SW 1271 (cell line): ENCODE measurements at regions not wholly inside any gene's neighbourhood (a gene's known extent, or its start where the extent isn't known, plus 50 kb on each side); places are given as distances from the start of the nearest gene placed in this dataset.

ENCODE experiments used
- DNase-seq, 2 experiments: peaks; one replicate each; lab custom pipeline; 2025; lab: John Stamatoyannopoulos, UW

GRCh38 chr9:135240222-135240621, 152.8 kb downstream of the OLFM1 start:
- DNase-seq, result no peak

DNA sequence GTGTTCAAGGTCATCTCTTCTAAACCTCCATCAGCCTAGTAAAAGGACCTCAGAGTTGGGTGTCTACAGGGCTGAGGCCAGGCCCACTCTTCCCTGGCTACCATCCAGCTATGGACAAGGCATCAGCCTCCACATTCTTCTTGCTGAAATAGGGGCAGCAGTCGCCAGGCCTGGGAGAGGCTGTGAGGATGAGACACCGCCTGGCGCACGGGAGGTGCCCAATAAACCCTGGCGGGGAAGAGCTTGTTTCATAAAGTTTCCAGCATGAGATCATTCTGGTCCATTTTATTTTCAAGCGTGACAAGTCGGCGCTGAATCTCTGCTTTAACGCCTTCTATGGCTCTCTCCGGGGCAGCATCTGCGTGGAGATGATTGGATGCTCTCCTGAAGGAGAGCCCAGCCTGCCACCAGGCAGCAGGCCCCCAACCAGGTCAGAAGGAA, 153.4 kb downstream of the OLFM1 start:
- DNase-seq, result no peak

GRCh38 chr9:135241381-135242048, 154.0 kb downstream of the OLFM1 start:
- no peak for DNase-seq

GRCh38 chr9:135242049-135242396, 154.6 kb downstream of the OLFM1 start:
- no peak for DNase-seq

DNA sequence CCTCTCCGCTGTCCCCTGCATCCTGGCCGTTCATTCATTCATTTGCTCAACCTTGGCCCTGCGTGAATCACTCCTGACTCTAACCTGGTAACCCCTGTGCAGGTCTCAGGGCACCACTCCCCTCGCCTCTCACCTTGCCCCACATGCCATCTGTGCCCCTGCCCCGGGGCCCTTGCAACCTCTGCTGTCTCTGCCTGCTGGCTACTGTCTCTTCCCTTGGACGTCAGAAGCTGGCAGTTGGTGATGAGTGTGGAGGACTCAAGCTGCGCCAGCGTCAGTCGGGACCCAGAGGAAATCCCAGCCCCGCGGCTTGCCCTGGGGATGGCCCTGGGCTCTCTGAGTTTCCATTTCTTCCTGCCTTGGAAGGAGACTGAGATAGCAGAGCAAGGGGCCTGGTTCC, 154.9 kb downstream of the OLFM1 start:
- DNase-seq, result no peak

DNA sequence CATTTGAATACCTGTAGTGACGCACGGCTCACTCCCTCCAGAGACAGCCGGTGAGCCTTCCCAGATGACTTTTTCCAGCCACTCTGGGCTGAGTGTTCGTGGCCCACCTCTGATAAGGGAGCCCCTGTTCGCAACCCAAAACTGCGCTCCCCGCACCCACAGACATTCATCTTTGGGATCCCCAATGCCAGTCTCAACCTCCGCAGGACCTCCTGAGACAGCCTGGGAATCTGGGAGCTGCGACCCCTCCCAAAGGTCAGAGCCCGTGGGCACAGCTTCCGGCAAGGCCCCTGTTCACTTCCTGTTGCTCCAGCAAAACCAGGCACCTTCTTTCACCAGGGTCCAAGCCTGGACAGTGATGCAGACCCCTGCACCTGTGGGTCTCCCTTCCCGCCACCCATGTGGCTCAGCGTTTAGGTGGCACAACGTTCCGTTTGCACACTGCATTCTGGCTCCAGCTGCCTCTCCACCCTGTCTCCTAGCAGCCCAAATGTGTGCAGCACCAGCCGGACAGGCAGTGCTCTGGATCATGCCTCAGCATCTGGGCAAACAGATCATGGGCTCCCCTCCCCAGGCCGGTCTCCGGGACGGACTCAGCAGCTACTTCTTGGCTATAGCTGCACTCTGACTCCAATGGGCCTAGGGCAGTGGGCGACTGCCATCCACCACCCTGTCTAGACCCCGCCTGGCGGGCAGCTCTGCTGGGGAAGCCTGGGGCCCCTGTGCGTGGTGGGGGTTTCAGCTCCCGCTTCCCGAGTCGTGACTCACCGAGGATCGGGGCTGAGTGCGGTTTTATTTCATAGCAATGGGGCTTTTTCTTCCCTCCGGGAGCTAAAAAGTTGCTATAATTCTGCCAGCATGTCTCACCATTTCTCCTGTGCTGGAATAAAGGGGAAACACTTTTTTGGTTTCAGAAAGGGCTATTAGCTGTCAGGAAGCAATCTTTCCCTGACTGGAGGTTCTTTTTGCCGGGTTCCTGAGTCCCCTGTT, 156.0 kb downstream of the OLFM1 start:
- no peak for DNase-seq

- no peak for DNase-seq
Measured at GRCh38 chr9:135244271-135245221, 157.1 kb downstream of the OLFM1 start.

DNA sequence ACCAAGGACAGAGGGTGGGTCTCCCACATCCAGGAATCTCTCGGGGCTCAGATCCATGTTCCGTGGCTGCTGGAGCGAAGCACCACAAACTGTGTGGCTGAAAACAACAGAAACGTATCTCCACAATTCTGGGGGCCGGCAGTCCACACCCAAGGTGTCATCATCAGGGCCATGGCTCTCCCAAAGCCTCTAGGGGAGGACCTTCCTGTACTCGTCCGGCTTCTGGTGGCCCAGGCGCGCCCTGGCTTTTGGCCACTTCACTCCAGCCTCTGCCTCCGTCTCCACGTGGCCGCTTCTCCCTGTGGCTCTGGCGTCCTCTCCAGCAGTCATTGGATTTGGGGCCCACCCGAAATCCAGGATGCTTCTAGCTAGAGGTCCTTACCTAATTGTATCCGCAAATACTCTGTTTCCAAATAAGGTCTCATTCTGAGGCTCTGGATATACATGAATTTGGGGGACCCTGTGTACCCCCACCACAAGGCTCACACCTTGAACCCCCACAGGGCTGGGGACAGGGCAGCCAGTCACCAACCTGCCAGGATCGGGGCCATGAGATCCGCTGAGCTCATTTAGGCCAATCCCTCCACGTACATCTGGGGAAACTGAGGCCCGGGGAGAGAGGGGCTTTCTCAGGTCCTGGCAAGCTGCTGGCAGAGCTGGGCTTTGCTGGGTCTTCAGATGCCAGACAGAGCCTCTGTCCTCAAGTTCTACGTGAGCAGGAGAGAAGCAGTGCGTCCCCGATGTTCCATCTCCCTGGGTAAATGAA, 158.2 kb downstream of the OLFM1 start:
- DNase-seq, result no peak

GRCh38 chr9:135246248-135247205, 159.1 kb downstream of the OLFM1 start:
- no peak for DNase-seq

GRCh38 chr9:135247227-135247930, 159.9 kb downstream of the OLFM1 start:
- DNase-seq, result no peak

DNA sequence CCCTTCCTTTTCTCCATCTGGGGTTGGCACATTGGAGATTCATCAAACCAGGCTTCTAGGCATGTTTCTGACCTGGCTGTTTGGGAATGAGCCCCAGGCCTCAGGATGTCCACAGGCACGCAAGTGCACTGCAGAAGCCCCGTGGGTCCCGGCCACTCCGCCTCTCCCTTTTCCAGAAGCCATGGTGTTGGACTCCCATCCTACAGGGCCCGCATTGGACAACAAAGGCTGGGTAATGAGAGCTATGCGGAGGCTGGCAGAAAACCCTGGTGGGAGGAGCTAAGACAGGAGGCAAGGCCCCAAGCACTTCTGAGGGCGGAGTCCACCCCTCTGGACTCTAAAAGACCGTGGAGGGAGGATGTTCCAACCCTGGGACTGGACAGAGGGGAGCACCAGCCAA, 160.6 kb downstream of the OLFM1 start:
- DNase-seq, result no peak

DNA sequence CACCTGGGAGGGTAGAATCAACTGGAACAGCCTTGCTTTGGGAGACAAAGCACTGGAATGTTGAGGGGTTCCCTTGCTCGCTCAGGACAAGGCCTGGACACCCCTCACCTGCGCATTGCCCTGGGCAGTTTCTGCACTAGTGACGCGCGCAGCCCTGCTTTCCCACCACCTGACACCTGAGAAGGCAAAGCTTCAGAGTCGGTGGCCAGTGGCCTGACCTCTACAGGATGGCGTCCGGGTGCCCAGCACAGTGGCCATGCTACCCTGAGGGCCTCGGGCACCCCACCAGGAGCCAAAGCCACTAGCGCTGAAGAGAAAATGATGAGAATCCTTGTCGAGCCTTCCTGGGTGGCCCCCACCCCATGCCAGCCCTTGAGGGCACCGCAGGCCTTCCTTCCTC, 161.3 kb downstream of the OLFM1 start:
- no peak for DNase-seq

- no peak for DNase-seq
Measured at GRCh38 chr9:135249191-135249590, 161.7 kb downstream of the OLFM1 start.

DNA sequence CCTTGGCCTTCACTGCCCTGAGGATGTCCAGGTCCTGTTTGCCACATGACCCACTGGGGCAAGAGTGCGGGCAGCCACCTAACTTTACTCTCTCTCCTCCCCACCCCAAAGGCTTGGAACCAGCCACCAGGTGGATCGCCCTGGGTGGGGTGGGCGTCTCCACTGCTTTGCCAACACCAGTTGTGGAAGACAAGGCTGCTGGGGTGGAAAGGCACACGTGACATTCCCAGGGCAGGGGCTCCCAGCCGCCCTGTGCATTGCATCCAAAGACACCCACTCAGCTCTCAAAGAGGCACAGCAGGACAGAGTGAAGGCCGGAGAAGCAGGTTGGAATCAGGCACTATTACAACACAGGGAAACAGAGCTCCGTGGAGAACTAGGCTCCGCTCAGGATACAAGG, 162.2 kb downstream of the OLFM1 start:
- no peak for DNase-seq

GRCh38 chr9:135251331-135251761, 163.9 kb downstream of the OLFM1 start:
- DNase-seq, result no peak

DNA sequence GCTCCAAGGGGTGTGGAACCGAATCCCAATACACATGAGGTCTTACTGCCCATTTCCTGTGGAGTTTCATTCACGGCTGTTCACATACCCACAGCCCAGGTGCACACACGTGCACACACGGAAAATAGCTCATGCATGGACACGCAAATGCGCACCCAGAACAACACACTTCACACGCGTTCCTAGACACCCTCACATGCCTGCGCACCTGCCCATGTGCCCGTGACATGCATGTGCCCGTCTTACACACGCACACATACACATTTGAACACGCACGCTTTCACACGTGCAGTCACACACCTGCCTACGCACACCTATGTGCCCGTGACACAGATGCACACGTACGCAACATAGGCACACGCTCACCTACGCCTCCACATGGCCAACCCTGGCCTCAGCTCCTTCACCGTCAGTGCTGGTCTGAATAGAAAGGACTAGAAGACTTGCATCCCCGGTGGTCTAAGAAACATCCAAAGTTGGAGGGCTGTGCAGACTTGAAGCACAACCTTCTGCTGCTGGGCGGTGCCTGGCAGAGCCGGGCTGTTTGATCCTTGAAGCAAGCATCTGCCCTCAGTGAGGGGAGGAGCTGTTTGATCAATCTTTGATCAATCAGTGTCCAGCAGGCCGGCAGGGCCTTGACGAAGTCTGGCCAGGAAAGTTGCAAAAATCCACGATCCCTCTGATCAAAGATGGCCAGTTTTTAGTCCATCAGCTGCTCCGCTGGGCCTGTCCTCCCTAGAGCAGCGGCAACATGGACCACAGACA, 164.7 kb downstream of the OLFM1 start:
- no peak for DNase-seq

- DNase-seq, result no peak
Measured at GRCh38 chr9:135252980-135253304, 165.5 kb downstream of the OLFM1 start.

DNA sequence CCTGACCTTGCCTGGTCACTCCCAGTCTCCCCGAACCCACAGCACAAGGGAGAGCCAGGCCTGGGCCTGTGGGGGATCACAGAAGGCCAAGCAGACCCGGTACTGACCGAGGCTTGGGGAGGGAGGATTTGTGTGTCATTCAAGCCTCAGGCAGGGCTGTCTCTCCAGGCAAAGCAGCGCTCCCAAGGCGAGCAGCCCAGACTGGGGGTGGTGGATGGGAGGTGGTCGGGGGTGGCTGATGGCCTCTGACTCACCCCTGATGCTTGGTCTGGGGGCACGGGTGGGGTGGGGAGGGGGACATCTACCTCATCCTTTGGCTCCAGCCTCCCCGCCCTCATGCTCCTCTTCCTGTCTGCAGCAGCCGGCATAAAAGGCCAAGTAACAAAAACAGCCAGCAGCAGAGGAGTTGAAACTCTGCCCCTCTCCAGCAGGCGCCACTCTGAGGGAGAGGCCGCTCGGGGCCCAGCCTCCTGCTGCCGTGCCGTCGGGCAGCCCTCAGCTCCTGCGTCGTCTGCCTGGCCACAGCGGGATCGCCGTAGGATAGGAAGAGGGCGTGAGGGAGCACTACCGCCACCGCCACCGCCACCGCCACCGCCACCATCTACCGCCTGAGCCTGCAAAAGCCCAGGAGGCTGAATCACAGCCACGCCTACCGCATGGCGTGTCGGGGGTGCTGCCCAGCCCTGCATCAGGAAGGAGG, 166.0 kb downstream of the OLFM1 start:
- no peak for DNase-seq
